Panc1 (cell line): ENCODE measurements at regions not wholly inside any gene's neighbourhood (a gene's known extent, or its start where the extent isn't known, plus 50 kb on each side); places are given as distances from the start of the nearest gene placed in this dataset.

Experiments
- CTCF ChIP-seq: fragments of 450-650 bp; IDR thresholded peaks from 2 replicates; pipeline ENCODE4 v1.5.1; 2017; ENCODE audit warnings: mild to moderate bottlenecking
- POLR2AphosphoS5 ChIP-seq: IDR thresholded peaks from 2 replicates; pipeline ENCODE4 v1.6.1; 2012; ENCODE audit warnings: mild to moderate bottlenecking, low read depth, low read length, moderate library complexity

DNA sequence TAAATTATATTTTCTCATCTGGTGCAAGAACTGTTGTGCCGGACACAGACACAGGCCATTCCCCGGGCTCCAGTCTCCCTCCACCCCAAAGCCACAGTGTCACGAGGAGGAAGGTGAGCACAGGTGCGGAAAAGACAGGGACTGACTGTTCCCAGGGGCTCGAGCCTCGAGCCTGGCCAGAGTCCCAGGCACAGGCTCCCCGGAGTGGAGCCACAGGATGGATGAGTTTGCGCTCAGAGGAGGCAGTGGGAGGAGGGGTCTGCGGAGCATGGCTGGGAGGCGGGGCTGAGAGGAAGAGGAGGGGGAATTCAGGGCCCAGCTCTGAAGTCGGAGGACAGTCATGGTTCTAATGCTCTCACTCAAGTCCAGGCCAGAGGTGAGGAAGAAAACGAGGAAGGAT is 284.8 kb downstream of the SMOC2 start:
- TF ChIP-seq CTCF (no peak), POLR2AphosphoS5 (no peak)
